Activated CD4-positive, alpha-beta T cell treated with anti-CD3 and anti-CD28 coated beads, Interleukin-2, amount 10 ng/mL, durations not matched to agents 7 days and 5 days (primary cell): ENCODE measurements at regions not wholly inside any gene's neighbourhood (a gene's known extent, or its start where the extent isn't known, plus 50 kb on each side); places are given as distances from the start of the nearest gene placed in this dataset.

Experiments used
- CTCF ChIA-PET: fragments of 350-600 bp; sonication (Branson Sonifier 250); formaldehyde crosslinking; loops from one replicate; lab custom pipeline; 2021; ENCODE audit warnings: antibody characterized with exemption; lab: Charles Lee
- POLR2A ChIA-PET: fragments of 350-600 bp; sonication (Branson Sonifier 250); formaldehyde crosslinking; loops from one replicate; lab custom pipeline; 2021; ENCODE audit warnings: antibody characterized with exemption; lab: Charles Lee
- DNase-seq: peaks from one replicate; pipeline ENCODE4 v3.0.0-alpha.2; 2020
- H3K27ac Mint-ChIP-seq: one replicate; pipeline ENCODE4 v1.8.0; 2021; ENCODE audit warnings: mild to moderate bottlenecking, moderate library complexity, mixed read lengths
- H3K27me3 Mint-ChIP-seq: one replicate; pipeline ENCODE4 v1.8.0; 2021; ENCODE audit warnings: mixed read lengths
- H3K36me3 Mint-ChIP-seq: one replicate; pipeline ENCODE4 v1.8.0; 2021; ENCODE audit warnings: low read depth, mixed read lengths
- H3K4me1 Mint-ChIP-seq: one replicate; pipeline ENCODE4 v1.8.0; 2021; ENCODE audit warnings: mixed read lengths
- H3K4me3 Mint-ChIP-seq: one replicate; pipeline ENCODE4 v1.8.0; 2021; ENCODE audit warnings: mild to moderate bottlenecking, moderate library complexity, mixed read lengths
- H3K9me3 Mint-ChIP-seq: one replicate; pipeline ENCODE4 v1.8.0; 2021; ENCODE audit warnings: mixed read lengths

- no peaks in the 10 kb centered on the region for H3K36me3 Mint-ChIP-seq
- no peak overlapping the region for H3K4me3 Mint-ChIP-seq
- DNase-seq, result no peak
- no peaks in the 10 kb centered on the region for H3K4me1 Mint-ChIP-seq
- H3K9me3 Mint-ChIP-seq, result no peaks in the 10 kb centered on the region
- ChIA-PET CTCF (no interaction called here), POLR2A (no interaction called here)
- H3K27me3 Mint-ChIP-seq, result no peaks in the 10 kb centered on the region
- no peak overlapping the region for H3K27ac Mint-ChIP-seq
Measured at GRCh38 chr13:106299621-106300020, 235.8 kb downstream of the EFNB2 start.

DNA sequence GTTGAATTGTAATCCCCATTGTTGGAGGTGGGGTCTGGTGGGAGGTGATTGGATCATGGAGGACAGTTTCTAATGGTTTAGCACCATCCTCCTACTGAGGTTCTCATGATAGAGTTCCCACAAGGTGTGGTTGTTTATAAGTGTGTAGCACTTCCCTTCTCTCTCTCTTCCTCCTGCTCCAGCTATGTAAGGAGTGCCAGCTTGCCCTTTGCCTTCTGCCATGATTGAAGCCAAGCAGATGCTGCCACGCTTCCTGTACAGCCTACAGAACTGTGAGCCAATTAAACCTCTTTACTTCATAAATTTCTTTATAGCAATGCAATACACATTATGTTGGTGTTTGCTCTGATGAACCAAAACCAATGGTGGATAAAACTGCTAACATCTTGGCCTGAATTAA, 238.2 kb downstream of the EFNB2 start:
- Mint-ChIP-seq H3K27me3 (no peaks in the 10 kb centered on the region), H3K4me3 (no peak overlapping the region), H3K36me3 (no peaks in the 10 kb centered on the region), H3K27ac (no peak overlapping the region), H3K4me1 (no peaks in the 10 kb centered on the region), H3K9me3 (no peaks in the 10 kb centered on the region)
- DNase-seq, result no peak
- ChIA-PET CTCF (no interaction called here), POLR2A (no interaction called here)

GRCh38 chr13:106296723-106297122, 238.7 kb downstream of the EFNB2 start:
- POLR2A ChIA-PET, result no interaction called here
- Mint-ChIP-seq H3K4me1 (no peaks in the 10 kb centered on the region), H3K9me3 (no peaks in the 10 kb centered on the region), H3K36me3 (no peaks in the 10 kb centered on the region), H3K27me3 (no peaks in the 10 kb centered on the region), H3K4me3 (no peak overlapping the region), H3K27ac (no peak overlapping the region)
- no peak for DNase-seq
- CTCF ChIA-PET, result no interaction called here

GRCh38 chr13:106295971-106296370, 239.5 kb downstream of the EFNB2 start:
- CTCF ChIA-PET, result no interaction called here
- no peak overlapping the region for H3K27ac Mint-ChIP-seq
- no peak for DNase-seq
- POLR2A ChIA-PET, result no interaction called here
- no peaks in the 10 kb centered on the region for H3K4me1 Mint-ChIP-seq
- no peaks in the 10 kb centered on the region for H3K36me3 Mint-ChIP-seq
- no peaks in the 10 kb centered on the region for H3K9me3 Mint-ChIP-seq
- H3K27me3 Mint-ChIP-seq, result no peaks in the 10 kb centered on the region
- H3K4me3 Mint-ChIP-seq, result no peak overlapping the region

DNA sequence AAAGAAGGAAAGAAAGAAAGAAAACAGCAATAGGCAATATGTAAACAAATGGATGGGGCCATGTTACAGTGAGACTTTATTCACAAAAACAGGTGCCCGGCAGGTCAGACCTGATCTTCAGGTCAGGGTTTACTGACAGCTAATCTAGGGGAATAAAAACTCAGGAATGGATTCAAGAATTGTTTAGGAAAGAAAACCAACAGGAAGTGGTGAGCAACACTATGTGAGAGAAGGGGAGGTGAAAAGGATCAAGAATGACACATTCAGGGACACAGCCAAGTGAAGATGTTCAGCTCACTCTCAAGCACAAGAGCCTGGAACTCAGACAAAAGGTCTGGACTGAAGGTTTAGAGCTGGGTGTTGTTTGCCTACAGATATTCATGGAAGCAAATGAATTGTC, 244.5 kb downstream of the EFNB2 start:
- Mint-ChIP-seq H3K9me3 (no peaks in the 10 kb centered on the region), H3K4me3 (no peak overlapping the region), H3K27ac (no peak overlapping the region), H3K27me3 (no peaks in the 10 kb centered on the region), H3K4me1 (no peaks in the 10 kb centered on the region), H3K36me3 (no peaks in the 10 kb centered on the region)
- ChIA-PET CTCF (no interaction called here), POLR2A (no interaction called here)
- DNase-seq, result no peak

- Mint-ChIP-seq H3K36me3 (no peaks in the 10 kb centered on the region), H3K9me3 (no peaks in the 10 kb centered on the region), H3K27ac (no peak overlapping the region), H3K27me3 (no peaks in the 10 kb centered on the region), H3K4me3 (no peak overlapping the region), H3K4me1 (no peaks in the 10 kb centered on the region)
- CTCF ChIA-PET, result no interaction called here
- POLR2A ChIA-PET, result no interaction called here
- no peak for DNase-seq
Measured at GRCh38 chr13:106287351-106287750, 248.1 kb downstream of the EFNB2 start.

DNA sequence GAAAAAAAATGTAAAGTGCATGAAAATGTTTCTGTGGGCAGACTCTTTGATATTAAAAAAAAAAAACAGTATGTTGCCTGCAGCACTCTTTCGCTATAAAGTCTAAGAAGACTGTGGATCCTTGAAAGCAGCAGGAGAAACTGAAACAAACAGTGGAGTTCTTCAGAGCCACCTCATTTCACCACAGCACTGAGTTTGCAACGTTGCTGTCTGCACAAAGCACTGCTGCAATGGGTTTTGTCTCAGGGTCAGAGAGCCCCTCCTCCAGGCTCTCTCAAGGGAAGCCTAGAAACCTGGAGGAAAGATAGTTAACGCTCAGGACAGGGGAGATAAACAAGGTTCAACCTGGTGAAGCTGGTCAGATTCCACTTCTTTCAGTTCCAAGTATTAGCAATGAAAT, 248.7 kb downstream of the EFNB2 start:
- H3K27me3 Mint-ChIP-seq, result no peaks in the 10 kb centered on the region

DNA sequence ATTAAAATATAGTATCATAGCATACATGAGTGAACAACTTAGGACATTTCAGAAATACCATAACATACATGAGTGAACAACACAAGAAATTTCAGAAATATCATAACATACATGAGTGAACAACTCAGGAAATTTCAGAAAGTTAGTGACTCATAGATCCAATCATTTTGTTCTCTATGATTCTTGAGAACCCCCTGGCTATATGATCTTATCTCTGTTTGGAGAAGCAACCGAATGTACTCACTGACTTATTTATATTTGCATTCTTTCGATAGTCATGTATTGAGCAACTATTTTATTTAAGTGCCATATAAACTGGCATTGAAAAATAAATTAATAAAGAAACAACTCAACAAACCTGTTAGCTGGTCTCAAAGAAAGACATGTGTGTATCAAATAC, 251.1 kb downstream of the EFNB2 start:
- Mint-ChIP-seq H3K27me3 (no peaks in the 10 kb centered on the region), H3K4me3 (no peak overlapping the region), H3K9me3 (no peaks in the 10 kb centered on the region), H3K27ac (no peak overlapping the region), H3K36me3 (no peaks in the 10 kb centered on the region), H3K4me1 (no peaks in the 10 kb centered on the region)
- POLR2A ChIA-PET, result no interaction called here
- CTCF ChIA-PET, result no interaction called here
- DNase-seq, result no peak

More for the DNA sequence above, 248.7 kb downstream of the EFNB2 start:
- DNase-seq, result no peak
- Mint-ChIP-seq H3K4me1 (no peaks in the 10 kb centered on the region), H3K4me3 (no peak overlapping the region), H3K9me3 (no peaks in the 10 kb centered on the region), H3K36me3 (no peaks in the 10 kb centered on the region), H3K27ac (no peak overlapping the region)
- ChIA-PET POLR2A (no interaction called here), CTCF (no interaction called here)

- ChIA-PET POLR2A (no interaction called here), CTCF (no interaction called here)
- no peaks in the 10 kb centered on the region for H3K4me1 Mint-ChIP-seq
- no peak overlapping the region for H3K27ac Mint-ChIP-seq
- H3K4me3 Mint-ChIP-seq, result no peak overlapping the region
- H3K27me3 Mint-ChIP-seq, result no peaks in the 10 kb centered on the region
- no peak for DNase-seq
- H3K36me3 Mint-ChIP-seq, result no peaks in the 10 kb centered on the region
- no peaks in the 10 kb centered on the region for H3K9me3 Mint-ChIP-seq
Measured at GRCh38 chr13:106281426-106281825, 254.0 kb downstream of the EFNB2 start.

DNA sequence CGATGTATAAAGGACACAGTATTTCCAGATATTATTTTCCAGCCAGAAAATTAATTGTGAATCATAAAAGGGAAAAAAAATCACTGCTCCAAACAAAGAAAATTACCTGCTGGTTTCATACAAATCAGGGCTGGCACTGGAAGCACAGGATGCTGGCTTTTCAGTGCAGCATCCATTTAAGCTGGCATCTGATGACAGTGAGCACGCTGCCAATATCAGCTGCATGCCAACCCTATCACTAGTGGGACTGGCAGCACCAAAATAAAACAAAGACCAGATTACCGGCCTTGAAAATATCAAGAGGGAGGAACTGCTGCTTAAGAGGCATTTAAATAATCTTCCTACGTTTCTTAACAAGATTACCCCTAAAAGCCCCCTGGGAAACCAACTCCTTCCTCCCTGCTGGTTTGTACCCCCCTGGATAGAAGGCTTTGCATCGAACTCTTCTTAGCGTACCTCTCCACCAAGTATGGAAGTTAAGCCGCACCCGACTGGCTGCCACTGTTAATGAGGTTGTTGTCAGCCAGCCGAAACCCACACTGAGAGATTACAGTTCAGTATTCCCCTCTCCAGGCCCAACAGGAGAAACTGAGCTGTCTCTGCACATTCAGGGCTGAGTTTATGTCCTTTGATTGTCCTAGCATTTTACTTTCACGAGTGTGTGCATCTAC, 257.8 kb downstream of the EFNB2 start:
- no peaks in the 10 kb centered on the region for H3K9me3 Mint-ChIP-seq
- no peaks in the 10 kb centered on the region for H3K4me1 Mint-ChIP-seq
- H3K36me3 Mint-ChIP-seq, result no peaks in the 10 kb centered on the region
- H3K27me3 Mint-ChIP-seq, result no peaks in the 10 kb centered on the region
- CTCF ChIA-PET, result interaction anchor here (0.7 kb wide), 1 partner anchor 176 kb away, joined by 3 read pairs; no protein-coding TSS in a partner anchor
- no peak overlapping the region for H3K27ac Mint-ChIP-seq
- H3K4me3 Mint-ChIP-seq, result no peak overlapping the region
- no peak for DNase-seq
- POLR2A ChIA-PET, result no interaction called here

GRCh38 chr13:106276876-106277275, 258.6 kb downstream of the EFNB2 start:
- H3K36me3 Mint-ChIP-seq, result no peaks in the 10 kb centered on the region
- no peak overlapping the region for H3K27ac Mint-ChIP-seq
- H3K4me1 Mint-ChIP-seq, result no peaks in the 10 kb centered on the region
- DNase-seq, result no peak
- no peaks in the 10 kb centered on the region for H3K27me3 Mint-ChIP-seq
- H3K9me3 Mint-ChIP-seq, result no peaks in the 10 kb centered on the region
- ChIA-PET CTCF (interaction anchor here (0.7 kb wide), 1 partner anchor 176 kb away, joined by 3 read pairs; no protein-coding TSS in a partner anchor), POLR2A (no interaction called here)
- no peak overlapping the region for H3K4me3 Mint-ChIP-seq

GRCh38 chr13:106275446-106276032, 259.9 kb downstream of the EFNB2 start:
- no peak for DNase-seq
- Mint-ChIP-seq H3K27me3 (no peaks in the 10 kb centered on the region), H3K36me3 (no peaks in the 10 kb centered on the region), H3K9me3 (no peaks in the 10 kb centered on the region), H3K4me1 (no peaks in the 10 kb centered on the region), H3K27ac (no peak overlapping the region), H3K4me3 (no peak overlapping the region)
- POLR2A ChIA-PET, result no interaction called here
- CTCF ChIA-PET, result interaction anchor here (0.6 kb wide), 1 partner anchor 292 kb away, joined by 4 read pairs; the partner anchor contains the start of gene ARGLU1

DNA sequence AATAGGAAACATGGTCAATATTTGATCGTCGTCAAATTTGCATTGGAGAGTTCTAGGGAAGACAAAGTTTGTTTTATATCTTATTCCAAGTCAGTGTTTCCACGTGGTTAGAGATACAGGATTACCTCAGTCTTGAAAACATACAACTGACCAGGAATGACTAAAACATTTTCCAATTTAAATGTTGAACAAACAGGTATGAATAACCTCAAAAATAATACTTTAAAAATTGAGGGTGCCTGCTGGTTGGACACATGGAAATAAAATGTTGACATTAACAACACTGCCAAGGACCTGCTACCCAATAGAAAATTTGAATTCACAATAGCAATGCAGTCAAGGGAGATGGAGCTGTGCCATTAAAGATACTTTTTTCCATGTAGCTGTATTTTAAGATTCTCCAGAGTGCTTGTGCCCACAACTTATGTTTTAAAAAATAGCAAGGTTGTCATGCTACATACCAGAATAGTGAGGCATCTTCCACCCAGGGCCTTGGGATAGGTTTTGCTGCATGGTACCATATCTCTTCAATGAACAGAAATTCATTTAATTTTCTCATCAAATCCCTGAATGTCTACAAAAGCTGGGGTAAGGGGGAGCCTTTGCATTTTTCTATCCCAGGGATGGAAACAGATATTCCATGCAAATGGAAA, 260.8 kb downstream of the EFNB2 start:
- no peak overlapping the region for H3K27ac Mint-ChIP-seq
- CTCF ChIA-PET, result no interaction called here
- H3K4me3 Mint-ChIP-seq, result no peak overlapping the region
- no peaks in the 10 kb centered on the region for H3K27me3 Mint-ChIP-seq
- POLR2A ChIA-PET, result no interaction called here
- DNase-seq, result no peak
- no peaks in the 10 kb centered on the region for H3K9me3 Mint-ChIP-seq
- H3K36me3 Mint-ChIP-seq, result no peaks in the 10 kb centered on the region
- no peaks in the 10 kb centered on the region for H3K4me1 Mint-ChIP-seq
